Mammary epithelial cell (primary cell): ENCODE measurements at regions not wholly inside any gene's neighbourhood (a gene's known extent, or its start where the extent isn't known, plus 50 kb on each side); places are given as distances from the start of the nearest gene placed in this dataset.

ENCODE experiments used
- EZH2 ChIP-seq: IDR thresholded peaks from 2 replicates; pipeline ENCODE4 v1.6.1; 2012; ENCODE audit warnings: low read length, inconsistent platforms, borderline replicate concordance
- TF ChIP-seq, protein P1 (sequence below), 2 donors: IDR thresholded peaks in 1 of 2; conservative IDR thresholded peaks in 1 of 2; 2 replicates each; pipeline ENCODE4 v1.5.1; 2011 to 2012; ENCODE audit warnings: inconsistent platforms in 2 of 2, low read length in 2 of 2, mild to moderate bottlenecking in 2 of 2, control low read depth in 1 of 2, low read depth in 1 of 2; ENCODE audit not compliant: insufficient read depth in 1 of 2; ENCODE audit errors: extremely low read depth in 1 of 2

DNA sequence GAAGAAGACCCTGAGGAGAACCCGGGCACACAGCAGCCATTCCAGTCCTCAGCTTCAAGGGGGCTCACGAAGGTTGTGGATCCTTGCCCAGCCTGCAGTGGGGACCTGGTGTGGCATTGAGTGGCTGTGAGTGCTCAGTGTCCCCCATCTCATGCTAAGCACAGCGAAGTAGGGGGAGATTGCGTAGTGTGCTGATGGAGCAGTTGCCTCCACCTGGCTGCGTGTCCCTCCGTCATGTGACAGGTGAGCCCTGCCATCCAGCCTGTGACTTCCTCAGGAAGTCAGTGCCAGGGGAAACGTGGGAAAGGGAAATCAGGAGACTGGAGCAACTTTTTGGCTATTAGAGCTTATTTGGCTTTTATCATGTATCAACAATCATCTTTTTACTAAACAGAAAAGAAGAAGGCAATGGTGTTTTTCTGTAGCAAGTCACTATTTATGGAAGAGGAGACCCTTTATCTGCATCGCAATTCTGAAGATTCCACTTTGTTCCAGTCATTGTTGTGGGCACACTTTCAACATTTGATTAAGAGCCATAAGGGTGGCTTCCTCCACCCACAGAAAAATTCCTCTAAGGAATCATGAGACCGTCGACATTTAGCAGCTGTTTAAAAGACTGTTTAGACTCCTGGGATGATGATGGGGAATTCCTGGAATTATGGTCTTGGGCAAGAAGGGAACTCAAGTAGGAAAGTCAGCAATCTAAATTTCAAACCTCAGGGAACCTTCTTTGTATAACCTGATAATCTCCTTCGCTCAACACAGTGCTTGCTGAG lies 126.8 kb upstream of the SPATA13 start:
- TF ChIP-seq, protein P1, sequence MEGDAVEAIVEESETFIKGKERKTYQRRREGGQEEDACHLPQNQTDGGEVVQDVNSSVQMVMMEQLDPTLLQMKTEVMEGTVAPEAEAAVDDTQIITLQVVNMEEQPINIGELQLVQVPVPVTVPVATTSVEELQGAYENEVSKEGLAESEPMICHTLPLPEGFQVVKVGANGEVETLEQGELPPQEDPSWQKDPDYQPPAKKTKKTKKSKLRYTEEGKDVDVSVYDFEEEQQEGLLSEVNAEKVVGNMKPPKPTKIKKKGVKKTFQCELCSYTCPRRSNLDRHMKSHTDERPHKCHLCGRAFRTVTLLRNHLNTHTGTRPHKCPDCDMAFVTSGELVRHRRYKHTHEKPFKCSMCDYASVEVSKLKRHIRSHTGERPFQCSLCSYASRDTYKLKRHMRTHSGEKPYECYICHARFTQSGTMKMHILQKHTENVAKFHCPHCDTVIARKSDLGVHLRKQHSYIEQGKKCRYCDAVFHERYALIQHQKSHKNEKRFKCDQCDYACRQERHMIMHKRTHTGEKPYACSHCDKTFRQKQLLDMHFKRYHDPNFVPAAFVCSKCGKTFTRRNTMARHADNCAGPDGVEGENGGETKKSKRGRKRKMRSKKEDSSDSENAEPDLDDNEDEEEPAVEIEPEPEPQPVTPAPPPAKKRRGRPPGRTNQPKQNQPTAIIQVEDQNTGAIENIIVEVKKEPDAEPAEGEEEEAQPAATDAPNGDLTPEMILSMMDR (conservative IDR thresholded peaks at IDR 0.05 in 1 of 2, IDR thresholded peaks at IDR 0.05 in 1 of 2; ENCODE audit: extremely low read depth in 1 of 2, insufficient read depth in 1 of 2, low read depth in 1 of 2, low read length in 2 of 2), result no peak
- no peak for TF ChIP-seq EZH2
